ENCODE measurements at regions not wholly inside any gene's neighbourhood (a gene's known extent, or its start where the extent isn't known, plus 50 kb on each side); places are given as distances from the start of the nearest gene placed in this dataset.

- H3K4me3 ChIP-seq: no peak overlapping the region
- no peaks in the 10 kb centered on the region for H3K9me3 ChIP-seq (replicated peaks; ENCODE audit: control insufficient read depth, insufficient read depth, low read depth, low read length)
- peaks cover 0 to 32% of the 10 kb centered on the region in 2 experiments; a peak in 3 of 5 replicates for H3K27me3 ChIP-seq (ENCODE audit: control insufficient read depth in 2 of 2, insufficient read depth in 2 of 2, low read length in 2 of 2)
- BruUV-seq (replicated peaks): no TSS peak
- no peaks in the 10 kb centered on the region for H3K79me2 ChIP-seq (ENCODE audit: control insufficient read depth, insufficient read depth, low read length)
- ChIA-PET POLR2A (interaction anchor here (0.6 kb wide), 1 partner anchor 12 kb away, joined by 3 read pairs; no protein-coding TSS in a partner anchor), CTCF (ENCODE audit: low intra/inter-chr PET ratio) (no interaction called here)
- TF ChIP-seq MYBL2 (IDR thresholded peaks at IDR 0.05; ENCODE audit: low read depth): no peak
- no peak for TF ChIP-seq MYBL2 (CRISPR knock-in tag; IDR thresholded peaks at IDR 0.05; ENCODE audit: borderline replicate concordance)
- no peak for TF ChIP-seq MBD2 (IDR thresholded peaks at IDR 0.05; ENCODE audit: borderline replicate concordance, low read depth)
- no peak for TF ChIP-seq TEAD1 (CRISPR knock-in tag; IDR thresholded peaks at IDR 0.05)
- TF ChIP-seq POLR3A (IDR thresholded peaks at IDR 0.05; ENCODE audit: borderline replicate concordance, extremely low read depth, insufficient read depth, insufficient read length): no peak
- TF ChIP-seq, protein P1, sequence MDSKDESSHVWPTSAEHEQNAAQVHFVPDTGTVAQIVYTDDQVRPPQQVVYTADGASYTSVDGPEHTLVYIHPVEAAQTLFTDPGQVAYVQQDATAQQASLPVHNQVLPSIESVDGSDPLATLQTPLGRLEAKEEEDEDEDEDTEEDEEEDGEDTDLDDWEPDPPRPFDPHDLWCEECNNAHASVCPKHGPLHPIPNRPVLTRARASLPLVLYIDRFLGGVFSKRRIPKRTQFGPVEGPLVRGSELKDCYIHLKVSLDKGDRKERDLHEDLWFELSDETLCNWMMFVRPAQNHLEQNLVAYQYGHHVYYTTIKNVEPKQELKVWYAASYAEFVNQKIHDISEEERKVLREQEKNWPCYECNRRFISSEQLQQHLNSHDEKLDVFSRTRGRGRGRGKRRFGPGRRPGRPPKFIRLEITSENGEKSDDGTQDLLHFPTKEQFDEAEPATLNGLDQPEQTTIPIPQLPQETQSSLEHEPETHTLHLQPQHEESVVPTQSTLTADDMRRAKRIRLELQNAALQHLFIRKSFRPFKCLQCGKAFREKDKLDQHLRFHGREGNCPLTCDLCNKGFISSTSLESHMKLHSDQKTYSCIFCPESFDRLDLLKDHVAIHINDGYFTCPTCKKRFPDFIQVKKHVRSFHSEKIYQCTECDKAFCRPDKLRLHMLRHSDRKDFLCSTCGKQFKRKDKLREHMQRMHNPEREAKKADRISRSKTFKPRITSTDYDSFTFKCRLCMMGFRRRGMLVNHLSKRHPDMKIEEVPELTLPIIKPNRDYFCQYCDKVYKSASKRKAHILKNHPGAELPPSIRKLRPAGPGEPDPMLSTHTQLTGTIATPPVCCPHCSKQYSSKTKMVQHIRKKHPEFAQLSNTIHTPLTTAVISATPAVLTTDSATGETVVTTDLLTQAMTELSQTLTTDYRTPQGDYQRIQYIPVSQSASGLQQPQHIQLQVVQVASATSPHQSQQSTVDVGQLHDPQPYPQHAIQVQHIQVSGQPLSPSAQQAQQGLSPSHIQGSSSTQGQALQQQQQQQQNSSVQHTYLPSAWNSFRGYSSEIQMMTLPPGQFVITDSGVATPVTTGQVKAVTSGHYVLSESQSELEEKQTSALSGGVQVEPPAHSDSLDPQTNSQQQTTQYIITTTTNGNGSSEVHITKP (IDR thresholded peaks at IDR 0.05; ENCODE audit: partially characterized antibody): no peak
- TF ChIP-seq ZBTB49 (CRISPR knock-in tag; IDR thresholded peaks at IDR 0.05; ENCODE audit: borderline replicate concordance): no peak
- no peak for TF ChIP-seq TBL1XR1 (IDR thresholded peaks at IDR 0.05; ENCODE audit: low read length in 2 of 2)
- no peak for TF ChIP-seq ARHGAP35 (IDR thresholded peaks at IDR 0.05; ENCODE audit: partially characterized antibody)
- TF ChIP-seq TAF7 (tag; IDR thresholded peaks at IDR 0.05): no peak
- TF ChIP-seq, protein P2, sequence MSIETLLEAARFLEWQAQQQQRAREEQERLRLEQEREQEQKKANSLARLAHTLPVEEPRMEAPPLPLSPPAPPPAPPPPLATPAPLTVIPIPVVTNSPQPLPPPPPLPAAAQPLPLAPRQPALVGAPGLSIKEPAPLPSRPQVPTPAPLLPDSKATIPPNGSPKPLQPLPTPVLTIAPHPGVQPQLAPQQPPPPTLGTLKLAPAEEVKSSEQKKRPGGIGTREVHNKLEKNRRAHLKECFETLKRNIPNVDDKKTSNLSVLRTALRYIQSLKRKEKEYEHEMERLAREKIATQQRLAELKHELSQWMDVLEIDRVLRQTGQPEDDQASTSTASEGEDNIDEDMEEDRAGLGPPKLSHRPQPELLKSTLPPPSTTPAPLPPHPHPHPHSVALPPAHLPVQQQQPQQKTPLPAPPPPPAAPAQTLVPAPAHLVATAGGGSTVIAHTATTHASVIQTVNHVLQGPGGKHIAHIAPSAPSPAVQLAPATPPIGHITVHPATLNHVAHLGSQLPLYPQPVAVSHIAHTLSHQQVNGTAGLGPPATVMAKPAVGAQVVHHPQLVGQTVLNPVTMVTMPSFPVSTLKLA (conservative IDR thresholded peaks at IDR 0.05): no peak
- TF ChIP-seq SMARCA4 (IDR thresholded peaks at IDR 0.05): no peak
- TF ChIP-seq ZNF165 (CRISPR knock-in tag; IDR thresholded peaks at IDR 0.05; ENCODE audit: borderline replicate concordance): no peak
- H3K36me3 ChIP-seq (ENCODE audit: control insufficient read depth, insufficient read depth, low read length): no peaks in the 10 kb centered on the region
- H3K4me1 ChIP-seq (replicated peaks in 1 of 2; ENCODE audit: control insufficient read depth in 2 of 2, insufficient read depth in 2 of 2, low read length in 2 of 2): no peaks in the 10 kb centered on the region
- no peaks in the 10 kb centered on the region for H4K20me1 ChIP-seq (replicated peaks; ENCODE audit: control insufficient read depth, insufficient read depth, low read length)
- in situ Hi-C loops (cut with MboI) (no loop called here), intact Hi-C loops (cut with micrococcal nuclease) (no loop called here)
- H3K4me2 ChIP-seq (ENCODE audit: insufficient read depth, low read length): no peak overlapping the region
- no peaks in the 10 kb centered on the region for H3K9me1 ChIP-seq (ENCODE audit: control insufficient read depth, insufficient read depth, low read length)
- FAIRE-seq (no peak), DNase-seq (ENCODE audit: extremely low read depth in 1 of 4, low spot score in 3 of 4) (no peak), ATAC-seq (no peak)
- no peak overlapping the region for H2AFZ ChIP-seq (ENCODE audit: low read depth, low read length)
- 0% methylated on average over 3 of the region's 5 CpGs for WGBS (ENCODE audit: insufficient coverage, low coverage, missing lambda C conversion rate)
- H3K9ac ChIP-seq (ENCODE audit: insufficient read depth in 1 of 2, low read depth in 2 of 2, low read length in 2 of 2): no peak overlapping the region
- no peak overlapping the region for H3K27ac ChIP-seq (ENCODE audit: extremely low read depth, low read depth, low read length)
Observed at GRCh38 chr11:134497586-134497985, 85.5 kb upstream of the B3GAT1 start.
